ACHN (cell line): ENCODE measurements at regions not wholly inside any gene's neighbourhood (a gene's known extent, or its start where the extent isn't known, plus 50 kb on each side); places are given as distances from the start of the nearest gene placed in this dataset.

Source experiments
- DNase-seq: peaks from one replicate; pipeline ENCODE4 v3.0.0-alpha.2; 2015
- in situ Hi-C: cut with HindIII; loops from 2 replicates; pipeline ENCODE4 v1.10.0; 2017; ENCODE audit warnings: low sequenced_read_pairs, low pct_ligation_motif_present, low pct_unique_long_range_greater_than_20kb

DNA sequence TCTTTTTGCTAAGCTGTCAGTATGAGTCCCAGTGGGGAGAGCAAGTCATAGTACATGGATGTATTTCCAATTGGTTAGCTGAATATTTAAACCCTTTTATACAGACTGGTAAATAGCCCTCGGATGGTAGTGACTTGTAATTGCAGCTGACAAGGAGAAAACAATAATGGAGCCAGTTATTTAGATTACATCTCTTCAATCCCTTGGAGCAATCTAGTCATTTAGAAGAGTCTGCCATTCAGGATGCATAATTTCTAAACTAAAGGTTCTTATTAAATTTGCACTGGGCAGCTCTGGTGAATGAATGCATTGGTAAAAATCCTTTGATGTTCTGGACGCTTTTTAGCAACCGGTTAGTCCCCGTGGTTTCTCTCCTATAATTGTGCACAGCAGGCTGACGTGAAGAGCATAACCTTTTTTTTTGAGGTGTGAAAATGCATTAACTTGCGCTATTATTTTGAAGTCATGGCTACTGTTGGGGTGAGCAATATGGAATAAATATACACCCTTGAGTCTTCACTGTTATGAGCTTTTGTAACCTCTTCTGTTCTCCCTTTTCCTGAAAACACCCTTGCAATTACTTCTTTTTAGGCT, 158.6 kb upstream of the CD180 start:
- DNase-seq = no peak
- in situ Hi-C loops = no loop called here

DNA sequence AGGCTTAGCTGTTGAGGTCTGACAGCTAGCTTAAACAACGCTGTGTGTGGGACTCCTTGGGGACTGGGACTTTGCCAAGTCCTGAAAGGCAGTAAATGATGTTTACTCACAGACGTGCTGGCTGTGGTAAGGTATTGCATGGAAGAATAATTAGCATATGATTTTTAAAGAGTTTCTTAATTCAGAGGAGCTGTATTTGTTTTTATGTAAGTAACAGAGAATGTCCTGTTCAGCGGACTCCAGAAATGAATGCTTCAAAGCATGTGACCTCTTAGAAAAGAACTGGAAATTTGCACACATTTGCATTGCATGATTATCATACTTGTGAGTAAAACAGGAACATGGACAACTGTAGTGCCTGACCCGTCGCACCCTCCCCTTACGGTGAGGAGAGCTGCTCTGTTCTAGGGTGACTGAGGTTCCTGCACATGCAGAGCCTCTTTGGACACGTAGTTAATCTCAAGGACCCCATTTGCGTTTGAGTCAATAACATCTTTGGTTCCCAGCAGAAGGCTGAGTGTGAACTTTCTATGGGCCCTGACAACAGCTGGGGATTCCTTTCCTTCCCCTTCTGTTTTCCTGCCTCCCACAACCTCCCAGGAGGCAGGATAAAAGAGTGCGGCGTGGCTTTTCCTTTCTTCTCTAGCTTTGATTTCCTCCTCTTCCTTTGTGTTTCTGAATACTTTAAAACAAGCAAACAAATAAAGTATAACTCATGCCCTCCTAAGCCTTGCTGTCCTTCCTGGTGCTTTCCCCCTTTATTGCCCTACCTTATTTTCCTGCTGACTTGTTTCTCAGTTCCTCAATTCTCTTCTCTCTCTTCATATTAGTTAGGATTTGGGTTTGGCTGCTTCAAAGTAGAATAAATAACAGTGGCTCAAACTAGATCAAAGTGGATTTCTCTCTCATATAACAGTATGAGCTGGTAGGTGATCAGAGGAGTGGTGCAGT, 157.2 kb upstream of the CD180 start:
- in situ Hi-C loops = no loop called here

DNA sequence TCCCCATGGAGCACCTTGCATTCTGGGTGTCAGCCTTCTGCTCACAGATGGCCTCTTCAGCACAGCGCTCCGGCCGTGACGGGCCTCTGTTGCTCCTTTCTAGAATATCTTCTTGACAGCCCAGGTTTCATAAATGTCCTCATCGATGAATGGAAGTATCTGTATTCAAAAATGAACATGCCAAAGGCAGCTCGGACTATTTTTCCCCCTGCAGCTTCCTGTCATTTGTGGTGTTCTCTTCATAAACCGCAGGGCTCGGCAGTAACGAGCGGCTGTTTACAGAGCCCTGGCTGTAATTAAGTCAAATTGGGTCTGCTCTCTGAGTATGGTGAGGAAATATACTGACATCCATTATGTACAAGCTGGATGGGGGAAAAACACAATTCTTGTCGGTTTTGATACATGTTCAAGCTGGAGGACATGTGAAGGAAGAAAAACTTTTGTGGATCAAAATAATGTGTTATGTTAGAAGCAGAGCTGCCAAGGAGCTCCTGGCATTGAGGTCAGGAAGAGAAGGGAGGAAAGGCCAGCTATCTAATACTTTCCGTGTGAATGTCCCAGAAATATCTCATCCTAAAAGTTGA, 154.1 kb upstream of the CD180 start:
- in situ Hi-C loops = no loop called here
- DNase-seq = no peak

More for the DNA sequence above, 157.2 kb upstream of the CD180 start:
- DNase-seq = no peak

DNA sequence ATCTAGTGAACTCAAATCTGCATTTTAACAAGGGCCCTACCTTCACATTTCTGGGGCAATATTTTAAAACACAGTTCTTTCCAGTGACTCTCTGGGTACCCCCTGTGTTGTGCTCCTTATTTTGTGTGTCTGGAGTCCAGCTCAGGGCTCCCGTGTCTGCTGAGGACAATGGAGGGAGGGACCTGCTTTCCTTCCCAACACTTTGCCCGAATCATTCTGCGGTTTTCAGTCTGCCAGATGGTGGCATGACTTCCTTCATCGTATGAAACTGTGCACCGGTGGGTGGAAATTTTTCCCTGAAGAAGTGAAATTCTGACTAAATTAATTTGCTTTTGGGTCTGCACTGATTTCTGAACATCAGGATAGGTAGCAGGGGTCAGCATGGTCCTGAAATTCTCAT, 153.6 kb upstream of the CD180 start:
- no peak for DNase-seq

DNA sequence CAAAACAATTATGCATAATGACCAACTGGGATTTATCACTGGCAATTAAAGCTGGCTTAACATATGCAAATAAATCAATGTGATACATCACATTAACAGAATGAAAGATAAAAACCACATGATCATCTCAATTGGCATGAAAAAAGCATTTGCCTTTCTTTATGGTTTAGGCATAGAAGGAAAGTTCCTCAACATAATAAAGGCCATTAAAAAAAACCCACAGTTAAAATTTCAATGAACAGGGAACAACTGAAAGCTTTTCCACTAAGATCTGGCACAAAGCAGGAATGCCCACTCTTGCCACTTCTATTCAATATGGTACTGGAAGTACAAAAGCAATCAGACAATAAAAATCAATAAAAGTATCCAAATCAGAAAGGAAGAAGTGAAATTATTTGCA, 151.2 kb upstream of the CD180 start:
- in situ Hi-C loops = no loop called here
- no peak for DNase-seq

More for the DNA sequence above, 153.6 kb upstream of the CD180 start:
- in situ Hi-C loops = no loop called here

DNA sequence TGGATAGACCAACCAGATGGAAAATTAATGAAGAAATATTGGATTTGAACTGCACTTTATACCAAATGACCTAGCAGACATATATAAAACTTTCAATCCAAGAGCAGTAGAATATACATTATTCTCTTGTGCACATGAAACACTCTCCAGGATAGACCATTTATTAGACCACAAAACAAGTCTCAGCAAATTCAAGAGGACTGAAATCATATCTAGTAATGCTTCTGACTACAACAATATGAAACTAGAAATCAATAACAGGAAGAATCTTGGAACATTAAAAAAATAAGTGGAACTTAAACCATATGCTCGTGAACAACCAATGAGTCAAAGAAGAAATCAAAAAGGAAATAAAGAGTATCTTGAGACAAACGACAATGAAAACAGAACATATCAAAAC, 150.0 kb upstream of the CD180 start:
- DNase-seq = no peak
- in situ Hi-C loops = no loop called here

DNA sequence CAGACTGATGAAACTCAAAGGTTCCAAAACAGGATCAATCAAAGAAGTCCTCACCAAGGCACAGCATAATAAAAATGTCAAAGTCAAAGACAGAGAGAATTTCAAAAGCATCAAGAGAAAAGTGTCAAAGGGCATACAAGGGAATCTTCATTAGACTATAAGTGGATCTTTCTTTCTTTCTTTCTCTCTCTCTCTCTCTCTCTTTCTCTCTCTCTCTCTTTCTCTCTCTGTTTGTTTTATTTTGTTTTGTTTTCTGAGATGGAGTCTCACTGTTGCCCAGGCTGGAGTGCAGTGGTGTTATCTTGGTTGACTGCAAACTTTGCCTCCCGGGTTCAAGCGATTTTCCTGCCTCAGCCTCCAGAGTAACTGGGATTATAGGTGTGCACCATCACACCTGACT, 148.3 kb upstream of the CD180 start:
- in situ Hi-C loops = no loop called here
- DNase-seq = no peak

DNA sequence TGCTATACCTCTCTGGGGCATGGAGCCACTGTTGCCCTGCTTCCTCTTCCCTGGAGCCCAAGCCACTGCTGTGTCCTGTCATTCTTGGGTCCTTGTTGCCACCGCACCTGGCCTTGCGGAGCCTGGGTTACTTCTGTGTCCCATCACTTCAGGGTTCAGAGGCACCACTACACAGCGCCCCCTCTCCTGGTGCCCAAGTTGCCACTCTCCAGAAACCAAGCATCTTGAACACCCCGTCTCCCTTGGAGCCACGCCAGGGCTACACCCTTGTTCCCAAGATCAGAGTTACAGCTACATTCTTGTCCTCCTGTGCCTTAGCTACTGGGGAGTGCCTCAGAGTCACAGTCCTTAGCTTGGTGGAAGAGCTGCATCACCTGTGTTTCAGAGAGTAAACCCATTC, 147.2 kb upstream of the CD180 start:
- in situ Hi-C loops = no loop called here
- no peak for DNase-seq

DNA sequence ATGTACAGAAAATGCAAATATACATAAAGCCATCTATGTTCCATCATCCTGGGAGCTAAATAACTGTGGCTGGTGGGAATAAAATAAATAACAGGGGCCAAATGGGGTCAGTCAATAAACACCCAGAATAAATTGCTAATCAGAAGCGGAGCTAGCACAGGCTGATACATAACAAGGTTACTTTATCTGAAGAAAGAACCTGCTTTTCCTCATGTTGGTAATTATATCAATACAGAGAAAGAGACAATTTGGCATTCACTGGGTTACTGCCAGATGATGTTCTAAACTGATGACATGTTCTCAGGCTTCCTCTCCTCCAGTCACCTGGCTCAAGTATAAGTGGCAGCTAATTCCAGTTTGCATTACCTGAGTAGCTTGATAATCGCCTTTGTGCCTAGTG, 144.9 kb upstream of the CD180 start:
- in situ Hi-C loops = no loop called here
- DNase-seq = no peak

DNA sequence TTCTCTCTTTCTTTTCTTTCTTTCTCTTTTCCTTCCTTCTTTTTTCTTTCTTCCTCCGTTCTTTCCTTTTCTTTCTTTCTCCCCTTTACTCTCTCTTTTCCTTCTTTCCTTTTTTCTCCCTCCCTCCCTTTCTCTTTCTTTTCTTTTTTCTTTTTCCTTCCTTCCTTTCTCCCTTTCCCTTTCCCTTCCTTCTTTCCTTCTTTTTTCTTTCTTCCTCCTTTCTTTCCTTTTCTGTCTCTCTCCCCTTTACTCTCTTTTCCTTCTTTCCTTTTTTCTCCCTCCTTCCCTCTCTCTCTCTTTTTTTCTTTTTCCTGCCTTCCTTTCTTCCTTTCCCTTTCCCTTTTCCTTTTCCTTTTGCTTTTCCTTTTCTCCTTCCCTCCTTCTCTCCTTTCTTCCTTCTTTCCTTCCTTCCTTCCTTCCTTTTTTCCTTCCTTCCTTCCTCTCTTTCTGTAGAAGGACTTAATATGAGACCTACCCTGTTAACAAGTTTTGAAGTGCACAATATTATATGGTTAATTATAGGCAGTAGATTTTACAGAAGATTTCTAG, 142.7 kb upstream of the CD180 start:
- DNase-seq = no peak
- in situ Hi-C loops = no loop called here

DNA sequence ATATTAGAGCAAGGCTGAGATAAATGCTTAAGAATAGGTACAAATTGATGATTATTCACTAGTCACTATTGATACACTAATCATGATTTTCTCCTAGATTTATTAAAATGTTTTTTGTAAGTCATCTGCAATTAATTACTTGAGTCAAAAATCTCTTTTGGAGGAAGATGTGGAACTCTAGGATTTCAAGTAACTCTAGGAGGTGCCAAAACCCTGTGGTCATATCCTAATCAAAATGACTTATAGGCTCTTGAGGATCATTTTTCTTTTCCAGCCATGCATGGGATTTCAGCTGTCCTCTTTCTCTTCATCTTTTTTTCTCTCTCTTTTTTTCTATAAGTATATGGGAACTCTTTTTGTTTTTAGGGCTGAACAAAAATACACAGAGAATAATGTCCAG, 141.8 kb upstream of the CD180 start:
- in situ Hi-C loops = no loop called here
- DNase-seq = no peak

DNA sequence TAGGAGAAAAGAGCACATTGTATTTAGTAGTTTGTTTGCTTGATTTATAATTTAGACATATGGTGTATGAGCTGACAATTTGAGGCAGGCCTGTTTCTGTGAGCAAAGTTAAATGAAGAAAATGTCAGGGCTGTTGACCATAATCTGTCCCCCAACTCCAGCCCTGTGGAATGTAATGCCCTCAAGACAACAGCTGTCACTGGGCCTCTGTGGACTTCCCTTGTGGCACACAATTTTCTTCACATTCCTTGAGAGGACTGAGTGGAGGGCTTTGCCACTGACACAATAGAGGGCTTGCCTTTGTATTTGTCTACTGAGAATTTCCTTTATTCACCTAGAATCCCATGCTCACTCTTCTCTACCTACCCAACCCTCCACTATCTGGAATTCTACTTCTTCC, 141.2 kb upstream of the CD180 start:
- in situ Hi-C loops = no loop called here
- DNase-seq = no peak

DNA sequence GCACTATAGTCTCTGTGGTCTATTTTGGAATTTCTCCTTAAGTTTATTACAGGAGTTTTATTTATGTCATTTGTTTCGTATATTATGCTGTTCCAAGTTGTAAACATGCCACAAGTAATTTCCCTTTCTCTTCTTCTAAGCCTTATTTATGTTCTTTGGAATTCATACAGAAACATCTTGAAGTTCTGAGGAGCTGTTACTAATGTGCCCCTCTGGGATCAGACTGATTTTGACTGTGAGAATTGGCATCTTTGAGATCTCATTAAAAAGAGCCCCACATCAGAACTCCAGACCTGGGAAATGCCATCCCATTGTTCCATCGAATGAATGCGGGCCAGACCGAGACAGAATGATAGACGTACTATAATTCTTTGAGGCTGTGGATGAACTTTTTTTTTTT, 138.8 kb upstream of the CD180 start:
- in situ Hi-C loops = no loop called here
- DNase-seq = no peak

DNA sequence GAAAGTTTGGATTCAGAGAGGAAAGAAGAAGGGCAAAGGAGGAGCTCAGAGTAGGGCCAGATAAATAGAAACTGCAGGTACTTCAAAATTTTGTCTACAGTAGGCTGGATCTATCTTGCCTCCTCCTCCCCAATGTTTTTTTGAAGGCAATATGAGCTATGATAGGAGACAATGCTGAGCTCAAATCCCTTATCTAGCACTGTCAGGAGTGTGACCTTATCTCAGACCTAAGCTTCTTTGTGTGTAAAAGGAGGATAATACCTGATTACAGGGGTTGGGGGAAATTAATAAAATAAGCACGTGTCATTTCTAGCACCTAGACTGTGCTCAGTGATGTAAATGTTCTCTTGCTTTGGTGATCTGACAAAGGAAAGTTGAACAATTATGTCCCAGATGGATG, 137.8 kb upstream of the CD180 start:
- no peak for DNase-seq
- in situ Hi-C loops = no loop called here

DNA sequence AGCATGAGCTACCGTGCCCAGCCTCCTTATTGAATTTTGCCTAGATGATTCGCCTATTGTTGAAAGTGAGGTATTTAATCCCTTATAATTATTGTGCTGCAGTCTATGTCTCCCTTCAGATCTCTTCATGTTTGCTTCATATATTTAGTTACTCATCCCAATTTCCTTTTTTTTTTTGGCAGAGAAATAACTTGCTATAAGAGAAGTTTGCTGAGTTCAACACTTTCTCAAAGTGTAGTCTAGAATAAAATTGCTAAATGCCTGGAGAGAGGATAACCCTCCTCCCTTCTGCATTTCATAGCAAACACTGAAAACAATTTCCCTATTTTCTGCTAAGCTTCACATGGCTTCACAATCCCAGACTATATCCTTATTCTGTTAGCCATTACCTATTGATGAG, 136.6 kb upstream of the CD180 start:
- no peak for DNase-seq
- in situ Hi-C loops = no loop called here

DNA sequence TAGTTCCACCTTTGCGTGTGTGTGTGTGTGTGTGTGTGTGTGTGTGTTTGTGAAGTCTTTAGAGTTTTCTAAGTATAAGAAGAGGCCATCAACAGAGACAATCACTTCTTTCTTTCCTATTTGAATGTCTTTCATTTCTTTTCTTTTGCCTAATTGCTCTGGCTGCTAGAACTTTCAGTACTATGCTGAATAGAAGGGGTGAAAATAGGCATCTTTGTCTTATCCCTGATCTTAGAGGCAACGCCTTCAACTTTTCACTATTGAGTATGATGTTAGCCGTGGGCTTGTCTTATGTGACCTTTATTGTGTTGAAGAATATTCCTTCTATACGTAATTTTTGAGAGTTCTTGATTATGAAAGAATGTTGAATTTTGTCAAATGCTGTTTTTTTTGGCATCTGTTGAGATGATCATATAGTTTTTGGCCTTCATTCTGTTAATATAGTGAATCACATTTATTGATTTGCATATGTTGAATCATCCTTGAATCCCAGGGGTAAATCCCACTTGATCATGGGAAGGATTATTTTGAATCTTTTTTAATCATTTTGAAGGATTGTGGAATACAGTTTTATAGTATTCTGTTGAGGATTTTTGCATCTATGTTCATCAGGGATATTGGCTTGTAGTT, 134.8 kb upstream of the CD180 start:
- in situ Hi-C loops = no loop called here

DNA sequence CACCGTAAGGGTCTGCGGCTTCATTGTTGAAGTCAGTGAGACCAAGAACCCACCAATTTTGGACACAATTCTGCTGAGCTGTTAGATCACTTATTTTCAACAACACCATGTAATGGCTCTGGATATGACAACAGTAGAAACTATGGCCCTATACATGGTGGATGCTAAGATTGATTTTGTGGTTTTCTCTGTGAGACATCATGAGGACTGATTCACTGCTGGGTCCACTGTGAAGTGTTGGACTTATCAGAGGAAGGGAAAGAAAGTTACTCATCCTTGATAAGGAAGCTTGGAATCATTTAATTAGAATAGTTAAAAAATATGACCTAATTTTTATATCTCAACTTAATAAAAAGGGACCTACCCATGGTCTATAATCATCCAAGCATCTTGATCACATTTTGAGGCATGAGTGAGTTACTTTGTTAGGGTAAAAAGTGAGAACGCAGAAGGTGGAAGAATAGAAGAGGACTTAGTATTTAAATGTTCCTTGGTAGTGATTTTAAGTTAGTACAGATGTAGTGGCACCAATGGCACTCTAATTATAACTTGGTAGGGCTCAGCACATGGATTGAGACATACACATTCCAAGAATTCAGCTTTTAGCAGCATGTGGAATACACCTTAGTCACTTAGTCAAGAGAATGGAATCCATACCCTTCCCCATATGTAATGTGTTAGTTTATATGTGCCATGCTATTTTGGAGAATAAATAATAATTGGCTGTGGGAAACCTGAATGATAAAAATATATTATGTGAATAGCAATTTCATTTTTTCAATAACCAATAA, 123.5 kb upstream of the CD180 start:
- in situ Hi-C loops = no loop called here
- no peak for DNase-seq

More for the DNA sequence above, 134.8 kb upstream of the CD180 start:
- no peak for DNase-seq

DNA sequence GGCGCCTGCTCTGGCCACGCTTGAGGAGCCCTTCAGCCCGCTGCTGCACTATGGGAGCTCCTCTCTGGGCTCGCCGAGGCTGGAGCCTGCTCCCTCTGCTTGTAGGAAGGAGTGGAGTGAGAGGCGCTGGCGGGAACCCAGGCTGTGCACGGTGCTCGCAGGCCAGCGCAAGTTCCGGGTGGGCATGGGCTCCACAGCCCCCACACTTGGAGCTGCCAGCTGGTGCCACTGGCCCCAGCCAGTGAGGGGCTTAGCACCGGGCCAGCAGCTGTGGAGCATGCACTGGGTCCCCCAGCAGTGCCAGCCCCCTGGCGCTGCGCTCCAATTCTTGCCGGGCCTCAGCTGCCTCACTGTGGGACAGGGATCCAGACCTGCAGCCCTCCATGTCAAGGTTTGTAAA, 122.1 kb upstream of the CD180 start:
- DNase-seq = no peak
- in situ Hi-C loops = no loop called here
